ENCODE measurements at regions not wholly inside any gene's neighbourhood (a gene's known extent, or its start where the extent isn't known, plus 50 kb on each side); places are given as distances from the start of the nearest gene placed in this dataset.

DNA sequence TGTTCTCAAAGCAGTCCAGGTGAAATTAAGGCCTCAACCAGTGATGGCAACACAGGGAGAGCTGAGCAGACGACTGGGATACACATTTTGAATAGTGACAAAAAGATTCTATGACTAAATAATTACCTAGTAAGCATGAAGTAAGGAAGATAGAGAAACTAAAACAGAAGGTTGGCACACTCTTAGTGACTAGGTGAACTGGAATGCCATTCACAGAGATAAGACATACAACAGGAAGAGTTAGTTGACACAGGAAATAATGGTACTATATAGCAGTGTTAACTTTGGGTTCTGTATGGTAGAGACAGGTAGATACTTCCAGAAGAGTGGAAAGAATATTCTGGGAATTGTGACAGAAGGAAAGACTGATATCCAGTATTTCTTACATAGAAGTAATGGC, 181.8 kb upstream of the NT5C1B start:
- TF ChIP-seq ZFX (IDR thresholded peaks at IDR 0.05) = no peak
- TF ChIP-seq, protein P1, sequence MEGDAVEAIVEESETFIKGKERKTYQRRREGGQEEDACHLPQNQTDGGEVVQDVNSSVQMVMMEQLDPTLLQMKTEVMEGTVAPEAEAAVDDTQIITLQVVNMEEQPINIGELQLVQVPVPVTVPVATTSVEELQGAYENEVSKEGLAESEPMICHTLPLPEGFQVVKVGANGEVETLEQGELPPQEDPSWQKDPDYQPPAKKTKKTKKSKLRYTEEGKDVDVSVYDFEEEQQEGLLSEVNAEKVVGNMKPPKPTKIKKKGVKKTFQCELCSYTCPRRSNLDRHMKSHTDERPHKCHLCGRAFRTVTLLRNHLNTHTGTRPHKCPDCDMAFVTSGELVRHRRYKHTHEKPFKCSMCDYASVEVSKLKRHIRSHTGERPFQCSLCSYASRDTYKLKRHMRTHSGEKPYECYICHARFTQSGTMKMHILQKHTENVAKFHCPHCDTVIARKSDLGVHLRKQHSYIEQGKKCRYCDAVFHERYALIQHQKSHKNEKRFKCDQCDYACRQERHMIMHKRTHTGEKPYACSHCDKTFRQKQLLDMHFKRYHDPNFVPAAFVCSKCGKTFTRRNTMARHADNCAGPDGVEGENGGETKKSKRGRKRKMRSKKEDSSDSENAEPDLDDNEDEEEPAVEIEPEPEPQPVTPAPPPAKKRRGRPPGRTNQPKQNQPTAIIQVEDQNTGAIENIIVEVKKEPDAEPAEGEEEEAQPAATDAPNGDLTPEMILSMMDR (conservative IDR thresholded peaks at IDR 0.05) = no peak
- H3K27ac ChIP-seq = no peak overlapping the region

DNA sequence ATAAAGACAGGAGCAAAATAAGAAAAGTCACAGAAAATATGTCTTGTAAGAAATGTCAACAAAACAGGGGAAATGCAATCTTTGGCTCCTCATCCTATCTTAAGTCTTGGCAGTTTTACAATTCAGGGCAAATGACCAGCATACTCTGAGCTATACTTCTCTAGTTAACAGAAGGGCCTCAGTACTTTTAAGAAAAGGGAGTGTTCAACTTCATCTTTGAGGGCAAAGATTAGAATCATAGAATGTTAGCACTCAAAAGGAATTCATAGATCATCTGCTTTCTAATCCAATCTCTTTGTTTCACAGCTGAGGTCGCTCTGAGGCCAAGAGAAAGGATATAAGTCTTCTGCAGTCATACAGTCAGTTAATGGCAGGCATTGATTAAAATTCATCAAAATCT, 174.0 kb upstream of the NT5C1B start:
- TF ChIP-seq ZFX (IDR thresholded peaks at IDR 0.05) = no peak
- TF ChIP-seq, protein P1 (conservative IDR thresholded peaks at IDR 0.05) = no peak
- no peak overlapping the region for H3K27ac ChIP-seq

DNA sequence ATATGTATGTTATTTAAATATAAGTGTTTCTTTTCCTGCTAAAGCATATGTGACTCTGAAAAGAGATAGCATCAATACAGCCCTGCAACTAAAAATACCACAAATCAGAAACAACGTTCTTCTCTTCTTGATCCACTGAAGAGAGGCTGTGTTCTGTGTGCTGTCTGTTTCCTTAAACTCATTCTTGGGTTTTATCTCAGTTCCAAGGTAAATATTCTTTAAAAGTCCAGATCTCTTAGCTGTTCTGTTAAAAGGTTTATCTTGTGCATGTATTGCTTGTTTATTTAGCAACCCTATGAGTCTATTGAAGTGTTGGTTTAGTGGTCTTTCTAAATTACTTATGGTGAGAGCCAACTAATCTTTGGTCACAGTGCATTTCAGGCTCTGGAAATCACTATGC, 173.3 kb upstream of the NT5C1B start:
- TF ChIP-seq ZFX (IDR thresholded peaks at IDR 0.05) = no peak
- TF ChIP-seq, protein P1 (conservative IDR thresholded peaks at IDR 0.05) = no peak
- H3K27ac ChIP-seq = no peak overlapping the region

DNA sequence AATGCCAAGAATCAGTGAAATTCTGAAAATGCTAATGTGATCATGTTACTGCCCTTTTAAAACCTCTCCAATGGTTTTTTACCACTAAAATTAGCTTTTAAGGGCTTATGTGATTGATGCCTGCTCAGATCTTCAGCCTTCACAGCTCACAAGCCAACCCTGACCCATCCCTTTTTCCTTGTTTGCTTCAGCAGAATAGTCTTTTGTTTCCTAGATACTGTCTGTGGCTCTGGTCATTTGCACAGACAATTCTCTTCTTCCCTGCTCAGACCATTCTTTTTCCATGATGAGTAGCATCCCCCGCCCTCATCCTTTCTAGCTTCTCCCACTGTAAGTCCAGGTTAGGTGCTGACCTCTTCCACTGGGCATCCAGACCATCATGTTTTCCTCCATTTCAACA, 164.9 kb upstream of the NT5C1B start:
- TF ChIP-seq, protein P1 (conservative IDR thresholded peaks at IDR 0.05) = no peak
- no peak for TF ChIP-seq ZFX (IDR thresholded peaks at IDR 0.05)
- no peak overlapping the region for H3K27ac ChIP-seq

DNA sequence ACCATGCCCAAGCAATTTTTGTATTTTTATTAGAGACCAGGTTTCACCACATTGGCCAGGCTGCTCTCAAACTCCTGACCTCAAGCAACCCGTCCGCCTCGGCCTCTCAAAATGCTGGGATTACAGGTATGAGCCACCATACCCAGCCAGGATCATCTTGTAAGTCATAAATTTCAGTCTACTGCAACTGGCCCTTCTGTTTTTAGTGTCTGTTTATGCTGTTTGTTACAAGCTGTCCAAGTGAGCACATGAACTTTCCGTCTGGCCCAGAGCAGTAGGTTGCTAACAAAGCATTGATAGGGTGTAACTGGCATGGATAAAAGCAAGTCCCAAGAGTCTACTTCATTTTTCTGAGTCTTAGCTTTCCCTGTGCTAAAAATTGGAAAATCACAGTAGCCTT, 164.4 kb upstream of the NT5C1B start:
- TF ChIP-seq, protein P1 (conservative IDR thresholded peaks at IDR 0.05) = no peak
- TF ChIP-seq ZFX (IDR thresholded peaks at IDR 0.05) = no peak

DNA sequence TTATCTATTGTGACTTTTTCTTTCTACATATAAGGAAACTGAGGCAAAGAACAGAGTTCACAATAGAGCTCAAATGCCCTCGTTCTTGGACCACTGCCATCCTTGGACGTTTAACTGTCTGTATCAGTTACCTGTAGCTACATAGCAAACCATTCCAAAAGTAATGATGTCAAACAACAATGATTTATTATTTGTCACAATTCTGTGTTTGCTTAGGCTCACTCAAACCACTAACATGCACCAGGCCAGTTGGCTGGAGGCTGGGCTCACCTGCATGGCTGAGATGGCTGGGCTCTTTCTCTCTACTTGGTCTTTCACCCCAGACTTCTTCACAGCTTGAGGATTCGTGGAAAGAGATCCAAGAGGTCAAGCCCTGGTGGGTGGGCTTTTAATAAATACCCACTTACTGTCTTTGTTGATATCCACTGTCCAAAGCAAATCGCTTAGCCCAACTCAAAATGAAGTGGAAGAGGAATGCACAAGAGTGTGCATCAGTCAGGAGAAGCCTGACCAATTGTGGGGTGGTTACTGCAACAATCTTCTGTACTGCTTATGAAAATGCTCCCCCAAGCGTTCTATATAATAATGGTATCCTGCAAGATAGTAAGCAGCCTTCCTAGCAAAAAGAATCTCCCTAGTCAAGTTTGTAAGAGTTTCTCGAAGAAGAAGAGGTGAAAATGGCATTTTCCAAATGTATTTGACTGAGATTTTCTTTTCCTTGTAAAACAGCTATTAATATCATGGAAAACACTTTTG, 163.5 kb upstream of the NT5C1B start:
- TF ChIP-seq ZFX (IDR thresholded peaks at IDR 0.05) = no peak
- TF ChIP-seq, protein P1 (conservative IDR thresholded peaks at IDR 0.05) = peak; percentile 16
- no peak overlapping the region for H3K27ac ChIP-seq

More for the DNA sequence above, 164.4 kb upstream of the NT5C1B start:
- no peak overlapping the region for H3K27ac ChIP-seq

DNA sequence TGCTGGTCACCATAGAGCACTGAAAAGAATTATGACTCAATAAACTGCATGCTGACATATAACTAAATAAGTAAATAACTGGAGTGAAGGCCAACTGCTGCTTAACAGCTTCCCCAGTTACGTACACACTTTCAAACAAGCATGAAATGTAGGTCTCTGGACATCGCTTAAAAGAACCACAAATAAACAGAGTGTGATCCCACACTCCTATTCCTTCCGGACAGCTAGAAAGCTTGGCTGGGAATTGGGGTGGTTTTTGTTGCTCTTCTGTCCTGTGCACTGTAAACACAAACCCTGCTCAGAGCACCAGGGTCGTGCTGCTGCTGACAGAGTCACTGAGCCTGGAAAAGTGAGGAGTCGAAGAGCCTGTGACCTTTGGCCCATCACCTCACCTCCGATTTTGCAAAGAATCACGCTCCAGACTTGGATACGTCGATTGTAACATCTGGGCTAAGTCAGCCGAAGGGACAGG, 162.7 kb upstream of the NT5C1B start:
- TF ChIP-seq ZFX (IDR thresholded peaks at IDR 0.05) = no peak
- TF ChIP-seq, protein P1 (conservative IDR thresholded peaks at IDR 0.05) = no peak
- H3K27ac ChIP-seq = no peak overlapping the region
